HG02973 (cell line): ENCODE measurements at regions not wholly inside any gene's neighbourhood (a gene's known extent, or its start where the extent isn't known, plus 50 kb on each side); places are given as distances from the start of the nearest gene placed in this dataset.

Source experiments
- ATAC-seq: cut with Tn5 transposase; IDR thresholded peaks from one replicate; pipeline ENCODE4 v1.9.1; 2021; ENCODE audit warnings: moderate library complexity; ENCODE audit not compliant: unreplicated experiment

DNA sequence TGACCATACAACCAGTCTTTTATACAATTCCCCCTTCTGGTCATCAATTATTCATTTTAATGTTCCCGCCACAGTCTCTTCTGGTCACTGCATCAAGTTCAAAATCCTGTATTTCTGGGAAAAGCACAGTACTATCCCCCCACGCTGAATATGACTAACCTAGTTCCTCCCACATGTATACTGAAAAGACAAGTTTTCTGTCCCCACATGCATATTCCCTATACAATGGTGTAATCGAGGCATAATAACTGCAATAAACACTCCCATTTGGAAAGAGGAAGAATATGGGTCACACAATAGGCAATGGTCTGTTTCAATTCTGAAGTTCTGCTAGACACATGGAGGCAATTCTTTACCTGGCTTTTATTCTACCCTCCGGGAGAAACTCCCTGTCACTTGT, 344.9 kb downstream of the EFNA5 start:
- ATAC-seq: no peak

DNA sequence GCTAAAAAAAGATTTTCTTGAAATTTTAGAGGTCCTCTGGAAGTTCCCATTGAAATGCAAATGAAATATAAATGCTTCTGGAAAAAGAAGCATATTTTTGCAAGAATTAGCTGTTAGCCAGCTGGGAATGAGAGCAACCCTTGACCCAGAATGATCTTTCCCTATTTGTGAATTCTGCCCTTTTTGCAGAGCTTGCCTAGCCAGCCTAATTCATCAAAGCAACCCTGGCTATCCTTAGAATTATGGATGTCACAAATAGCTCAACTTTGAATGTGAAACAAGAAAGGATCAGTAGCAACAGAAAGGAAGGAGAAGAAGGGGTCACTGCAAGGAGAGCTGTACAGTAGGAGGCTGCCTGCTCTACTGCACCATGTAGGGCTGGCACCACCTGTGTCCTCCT, 345.9 kb downstream of the EFNA5 start:
- no peak for ATAC-seq

DNA sequence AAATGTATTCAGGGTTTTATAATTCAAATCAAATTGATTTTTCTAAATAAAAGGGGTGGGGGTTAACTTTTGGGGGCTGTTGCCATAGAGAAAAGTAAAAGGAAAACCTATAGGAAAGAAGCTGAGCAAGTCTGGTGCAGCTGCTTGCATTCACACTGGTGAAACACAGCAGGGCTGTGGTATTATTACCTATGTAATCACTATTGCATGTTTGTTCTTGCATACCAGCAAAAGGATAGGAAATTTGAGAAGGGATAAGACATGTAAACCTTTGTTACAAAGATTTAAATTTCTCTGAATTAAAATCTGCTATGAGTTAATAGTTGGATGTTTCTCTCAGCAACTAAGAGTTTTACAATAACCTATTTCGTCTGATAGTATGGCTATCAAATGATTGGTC, 346.7 kb downstream of the EFNA5 start:
- no peak for ATAC-seq

DNA sequence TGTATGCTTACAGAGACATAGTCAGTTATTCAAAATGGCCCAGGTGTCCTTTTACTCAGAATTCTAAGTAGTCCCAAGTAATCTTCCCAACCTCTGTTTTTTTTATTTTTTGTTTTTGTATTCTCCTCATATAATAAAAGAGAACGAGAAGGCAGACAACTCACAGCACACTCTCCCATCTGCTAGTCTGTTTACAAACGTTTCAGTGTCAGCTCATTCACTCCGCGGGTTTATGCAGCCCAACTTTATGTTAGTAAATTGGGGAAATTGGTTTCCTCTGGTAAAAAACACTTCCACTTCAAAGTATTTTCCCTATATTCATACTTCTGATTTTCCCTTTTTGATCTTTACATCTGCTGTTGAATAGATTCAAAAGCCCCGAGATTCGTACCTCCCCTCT, 347.2 kb downstream of the EFNA5 start:
- ATAC-seq: no peak

DNA sequence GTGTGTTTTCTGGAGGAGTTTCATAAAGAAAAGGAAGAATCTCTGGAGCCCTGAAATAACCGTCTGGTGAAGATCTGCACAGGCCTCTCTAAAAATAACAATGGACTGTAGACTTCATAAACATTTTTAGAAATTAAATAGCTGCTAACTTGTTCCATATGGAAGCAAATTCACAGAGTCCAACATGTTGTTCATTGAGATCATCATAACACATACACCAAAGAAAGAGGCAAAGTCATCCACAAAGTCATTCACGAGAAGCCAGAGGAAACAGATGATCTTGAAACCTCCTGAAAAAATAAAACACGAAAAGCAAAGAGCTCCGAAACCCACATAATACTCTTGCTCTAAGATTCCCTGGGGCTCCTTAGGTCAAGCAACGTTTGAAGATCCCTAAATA, 347.8 kb downstream of the EFNA5 start:
- no peak for ATAC-seq

DNA sequence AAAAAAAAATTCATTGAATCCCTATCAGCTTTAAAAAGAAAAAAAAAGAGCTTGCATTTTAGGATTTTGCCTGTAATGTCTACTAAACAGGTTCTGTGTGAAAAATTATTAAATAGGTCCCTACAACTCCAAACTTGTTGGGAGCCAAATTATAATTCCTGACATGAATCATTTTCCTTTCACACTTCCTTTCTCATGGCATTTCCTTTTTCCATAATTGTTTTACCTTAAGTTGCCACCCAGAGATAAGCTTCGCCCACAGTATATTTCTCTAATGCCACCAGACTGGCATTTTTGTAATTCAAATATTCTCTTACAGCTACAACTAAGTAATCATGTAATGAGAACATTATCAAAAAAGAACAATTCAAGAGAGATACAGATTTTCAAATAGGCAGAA, 348.8 kb downstream of the EFNA5 start:
- no peak for ATAC-seq

DNA sequence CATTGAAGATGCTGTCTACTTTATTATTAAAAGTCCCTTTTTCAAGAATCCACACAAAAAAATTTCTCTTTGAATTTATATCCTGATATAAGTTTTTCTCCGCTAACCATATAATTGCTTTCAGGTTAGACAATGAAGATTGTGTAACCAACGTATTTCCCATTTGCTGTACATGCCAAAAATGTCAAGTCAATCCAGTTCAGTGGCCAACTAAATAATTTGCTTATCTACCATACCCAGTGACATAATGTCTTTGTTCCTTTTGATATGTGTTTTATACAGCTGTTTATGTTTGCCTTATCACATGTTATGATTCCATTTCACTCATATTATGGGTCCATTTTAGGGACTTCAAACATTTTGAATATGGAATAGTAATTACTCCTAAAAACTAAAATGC, 349.9 kb downstream of the EFNA5 start:
- ATAC-seq: no peak

DNA sequence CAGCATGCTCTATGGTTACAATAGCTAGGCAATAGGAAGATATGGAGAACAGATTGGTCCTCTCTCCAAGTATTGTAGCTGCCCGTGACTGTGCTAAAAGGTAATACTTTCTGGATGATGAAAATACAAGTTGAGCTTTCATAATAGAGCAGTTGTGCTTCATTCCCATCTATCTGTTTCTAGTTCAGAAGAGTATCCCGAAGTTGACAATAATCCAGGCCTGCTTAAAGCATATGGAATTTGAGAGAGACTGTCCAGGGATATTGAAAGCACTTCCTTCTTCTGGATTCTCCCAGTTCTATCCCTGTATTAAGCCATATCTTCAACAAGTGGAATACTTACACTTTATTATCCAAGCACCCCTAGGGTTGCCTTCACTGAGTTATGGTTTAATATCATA, 350.4 kb downstream of the EFNA5 start:
- ATAC-seq: no peak

DNA sequence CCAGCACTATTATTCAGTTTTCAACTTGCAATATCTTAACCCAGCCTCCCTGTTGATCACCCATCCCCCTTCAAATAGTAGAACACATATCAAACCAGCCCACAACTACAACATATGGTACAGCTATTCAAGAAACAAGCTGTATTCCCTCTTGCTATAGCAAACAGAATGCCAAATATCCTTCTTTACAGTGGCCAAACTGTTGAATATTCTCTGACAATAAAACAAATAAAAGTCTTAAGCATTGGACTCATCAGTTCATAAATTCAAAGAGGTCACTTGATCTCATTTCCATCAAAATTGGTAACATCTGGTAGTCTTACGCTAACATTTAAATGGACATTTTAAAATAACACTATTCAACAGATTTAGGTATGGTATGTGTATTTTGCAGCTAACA, 350.8 kb downstream of the EFNA5 start:
- no peak for ATAC-seq

DNA sequence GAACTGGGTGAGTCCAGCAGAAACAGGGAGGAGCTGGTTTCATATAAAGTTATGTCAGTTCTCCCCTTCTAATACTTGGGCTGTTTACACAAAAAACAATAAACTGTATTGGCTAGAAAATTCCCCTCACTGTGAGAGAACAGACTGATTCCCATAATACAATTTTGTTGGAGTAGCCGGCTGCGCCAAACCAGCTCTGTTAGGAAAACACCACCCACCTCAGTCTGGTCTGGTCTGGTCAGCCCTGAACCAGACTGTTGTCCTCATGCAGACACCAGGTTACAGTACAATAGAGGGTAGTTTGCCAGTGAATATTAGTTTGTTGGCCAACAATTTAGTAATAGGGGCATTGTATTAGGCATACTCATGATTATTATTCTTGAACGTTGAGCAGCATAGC, 356.4 kb downstream of the EFNA5 start:
- no peak for ATAC-seq

DNA sequence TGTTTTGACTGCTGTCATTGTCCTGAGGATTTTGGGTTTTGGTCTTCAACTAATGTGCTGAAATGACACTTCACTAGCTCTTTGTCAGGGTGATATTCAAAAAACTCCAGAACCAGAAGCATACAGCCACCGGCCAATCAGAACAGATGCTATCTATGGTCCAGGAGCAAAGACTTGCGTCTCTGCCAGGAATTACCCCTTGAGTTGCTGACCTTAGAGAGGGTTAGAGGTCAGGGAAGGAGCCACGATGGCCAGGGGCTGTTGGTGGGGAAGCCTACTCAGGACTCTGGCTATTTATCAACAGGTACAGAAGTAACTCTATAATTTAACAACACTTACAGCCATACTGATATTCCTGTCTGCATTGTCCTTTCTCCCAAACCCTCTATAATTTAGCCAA, 356.8 kb downstream of the EFNA5 start:
- ATAC-seq: no peak

DNA sequence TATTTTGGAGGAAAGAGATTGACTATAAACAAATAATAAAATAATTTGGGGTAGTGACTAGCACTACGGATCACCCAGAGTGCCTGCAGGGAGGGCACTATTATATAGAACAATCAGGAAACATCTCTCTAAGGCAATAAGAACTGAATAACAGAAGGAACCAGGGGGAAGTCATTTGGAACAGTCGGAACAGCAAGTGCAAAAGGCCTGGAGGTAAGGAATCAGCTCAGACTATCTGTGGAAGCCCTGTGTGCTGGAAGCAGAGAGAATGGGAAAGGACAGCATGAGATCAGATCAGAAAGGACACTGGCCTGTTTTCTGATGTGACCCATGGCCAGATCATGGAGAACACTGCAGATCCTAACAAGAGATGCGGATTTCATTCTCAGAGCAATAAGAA, 357.6 kb downstream of the EFNA5 start:
- ATAC-seq: no peak

DNA sequence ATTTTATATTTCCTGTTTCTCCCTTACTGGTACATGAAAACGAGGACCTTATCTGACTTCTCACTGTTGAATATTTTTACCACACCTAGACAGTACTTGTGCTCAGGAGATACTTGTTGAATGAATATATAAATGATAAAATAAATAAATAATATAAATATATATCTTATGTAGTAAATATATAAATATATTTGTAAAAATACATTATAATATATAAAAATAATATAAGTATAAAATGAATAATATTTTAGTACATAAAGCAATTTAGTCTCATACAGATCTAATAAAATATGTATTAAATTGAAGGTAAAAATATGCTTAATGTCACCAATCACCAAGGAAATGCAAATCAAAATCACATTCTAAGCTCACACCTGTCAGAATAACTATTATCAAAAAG, 360.6 kb downstream of the EFNA5 start:
- no peak for ATAC-seq

DNA sequence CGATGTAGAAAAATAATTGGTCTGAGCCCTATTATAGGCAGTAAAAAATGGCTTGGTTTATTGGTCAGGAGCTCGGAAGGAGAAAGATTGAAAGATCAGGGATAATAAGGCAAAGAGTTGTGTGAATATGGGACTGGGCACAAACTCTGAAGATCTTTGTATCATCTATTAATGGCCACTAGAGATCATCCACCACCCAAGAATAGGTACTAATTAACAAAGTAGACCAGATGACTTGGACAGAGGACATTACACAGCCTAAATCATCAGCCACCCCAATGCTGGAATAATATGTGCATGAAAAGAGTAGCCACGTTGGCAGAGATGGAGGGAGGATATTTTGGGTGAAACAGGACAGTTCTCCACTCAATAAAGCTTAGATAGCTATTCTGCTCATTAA, 364.1 kb downstream of the EFNA5 start:
- ATAC-seq: no peak

DNA sequence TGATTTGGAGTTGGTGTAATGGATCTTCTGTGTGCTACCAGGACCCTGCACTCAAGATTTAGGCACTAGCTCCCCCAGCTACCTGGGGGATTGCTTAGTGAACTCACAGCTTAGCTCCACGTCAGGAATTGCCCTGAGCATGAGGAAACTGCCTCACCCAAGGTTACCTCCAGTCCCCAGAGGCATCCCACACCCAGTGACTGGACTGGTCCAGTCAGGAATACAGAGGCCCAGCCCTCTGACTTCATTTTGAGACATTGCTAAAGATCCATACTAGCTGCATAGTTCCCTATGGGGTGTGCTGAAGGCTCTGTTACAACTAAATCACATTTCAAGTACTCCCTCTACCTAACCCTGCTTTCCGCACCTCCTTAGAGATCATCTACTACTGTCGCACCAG, 364.7 kb downstream of the EFNA5 start:
- ATAC-seq: no peak

DNA sequence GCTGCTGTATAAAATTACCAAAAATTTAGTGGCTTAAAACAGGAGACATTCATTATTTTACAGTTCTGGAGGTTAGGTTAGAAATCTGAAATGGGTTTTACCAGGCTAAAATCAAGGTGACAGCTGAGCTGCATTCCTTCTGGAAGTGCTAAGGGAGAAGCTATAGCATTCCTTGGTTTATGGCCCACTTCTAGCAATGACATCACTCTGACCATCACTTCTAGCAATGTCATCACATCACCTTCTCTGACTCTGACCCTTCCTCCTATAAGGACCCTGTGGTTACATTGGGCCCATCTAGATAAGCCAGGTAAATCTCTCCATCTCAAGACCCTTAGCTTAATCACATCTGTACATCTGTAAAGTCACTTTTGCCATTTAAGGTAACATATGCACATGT, 366.1 kb downstream of the EFNA5 start:
- ATAC-seq: no peak

DNA sequence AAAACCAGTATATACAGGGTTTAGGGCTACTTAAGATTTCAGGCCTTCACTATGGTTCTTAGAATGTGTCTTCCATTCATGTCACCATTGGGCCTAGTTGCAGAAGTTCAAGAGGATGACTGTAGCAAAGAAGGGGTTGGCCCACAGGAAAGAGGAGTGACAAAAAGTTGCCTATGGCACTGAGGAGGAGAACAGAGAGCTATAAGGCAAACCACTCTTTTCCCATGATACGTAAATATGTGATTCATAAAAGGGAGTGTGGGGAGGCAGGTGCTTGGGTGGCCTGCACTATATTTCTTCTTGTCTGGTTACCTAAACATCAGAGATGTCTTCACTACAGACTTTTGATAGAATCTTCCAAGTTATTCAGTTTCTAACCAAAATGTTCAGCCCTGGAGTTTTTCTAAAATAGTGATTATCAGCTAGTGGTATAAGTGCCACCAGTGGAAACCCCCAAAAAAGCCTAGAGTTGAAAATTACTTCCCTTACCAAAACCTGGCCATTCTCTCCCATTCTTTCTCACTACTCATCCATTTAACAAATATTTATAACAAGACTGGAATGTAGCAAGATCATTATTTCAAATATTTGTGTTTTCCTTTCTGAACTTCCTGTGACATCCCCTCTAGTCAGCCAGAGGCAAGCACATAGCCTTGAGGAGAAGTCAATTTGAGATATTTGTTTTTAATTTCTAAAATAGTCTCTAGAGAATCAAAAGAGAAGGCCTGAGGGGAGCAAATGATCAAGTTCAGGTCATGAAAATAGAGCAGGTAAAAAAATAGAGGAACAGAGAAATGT, 367.4 kb downstream of the EFNA5 start:
- ATAC-seq: no peak

DNA sequence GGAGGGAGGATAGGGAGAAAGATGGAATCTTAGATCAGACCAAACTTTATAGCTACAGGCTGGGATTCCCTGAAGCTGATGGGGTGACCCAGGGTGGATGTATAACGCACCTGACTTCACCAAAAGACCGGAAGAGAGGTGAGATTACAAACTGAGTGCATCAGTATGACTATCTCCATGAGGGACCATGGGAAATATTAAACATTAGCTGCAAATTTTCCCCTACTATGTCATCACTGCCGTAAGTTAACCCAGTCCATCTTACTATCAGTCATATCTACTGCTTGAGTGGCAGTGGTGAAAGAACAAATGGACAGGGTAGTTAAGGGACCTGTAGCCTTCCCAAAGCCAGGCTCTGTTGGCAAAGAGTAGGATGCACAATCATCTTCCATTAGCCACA, 368.3 kb downstream of the EFNA5 start:
- peak; percentile 61 for ATAC-seq

DNA sequence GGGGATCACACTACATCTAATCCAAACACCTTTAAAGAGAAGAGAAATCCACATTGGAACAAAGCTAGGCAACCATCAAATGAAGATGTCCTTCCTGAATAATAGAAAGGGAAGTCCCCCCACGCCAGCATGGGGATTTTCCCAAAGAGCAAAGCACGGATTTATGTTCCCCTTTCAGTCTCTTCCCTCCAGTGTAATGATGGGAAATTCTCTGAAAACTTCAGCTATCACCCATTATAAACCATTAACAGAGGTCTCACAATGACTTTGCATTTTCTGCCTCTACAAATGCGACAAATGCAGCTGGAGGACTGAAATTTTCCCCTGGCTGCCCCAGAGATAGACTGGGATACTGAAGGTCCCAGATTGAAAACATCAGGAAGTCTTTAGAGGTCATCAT, 368.7 kb downstream of the EFNA5 start:
- ATAC-seq: peak; percentile 34

DNA sequence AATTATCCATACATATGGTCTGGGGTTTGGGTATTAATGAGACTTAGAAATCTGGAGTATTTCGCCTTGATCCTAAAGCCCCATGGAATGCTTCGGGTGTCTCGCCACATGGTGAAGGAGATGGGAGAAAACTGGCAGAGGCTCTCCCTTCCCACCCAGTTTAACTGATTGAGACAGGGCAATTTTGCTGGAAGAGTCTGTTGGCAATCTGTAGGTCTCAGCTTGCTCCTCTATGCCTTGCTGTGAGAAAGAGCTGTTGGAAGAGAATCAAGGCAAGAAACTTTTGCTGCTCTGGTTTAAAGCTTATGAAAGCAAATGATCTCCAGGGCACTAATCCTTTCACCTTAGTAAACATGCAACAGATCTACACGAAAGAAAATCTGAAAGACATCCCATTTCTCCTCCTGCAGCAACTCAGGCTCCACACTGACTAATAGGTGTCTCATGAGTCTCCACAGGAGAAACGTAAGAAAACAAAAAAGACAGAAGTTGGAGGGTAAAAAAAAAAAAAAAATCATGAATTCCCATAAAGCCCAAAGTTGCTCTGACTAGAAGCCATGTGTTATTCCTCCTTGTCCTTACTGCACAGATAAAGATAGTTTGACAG, 369.9 kb downstream of the EFNA5 start:
- ATAC-seq: no peak

DNA sequence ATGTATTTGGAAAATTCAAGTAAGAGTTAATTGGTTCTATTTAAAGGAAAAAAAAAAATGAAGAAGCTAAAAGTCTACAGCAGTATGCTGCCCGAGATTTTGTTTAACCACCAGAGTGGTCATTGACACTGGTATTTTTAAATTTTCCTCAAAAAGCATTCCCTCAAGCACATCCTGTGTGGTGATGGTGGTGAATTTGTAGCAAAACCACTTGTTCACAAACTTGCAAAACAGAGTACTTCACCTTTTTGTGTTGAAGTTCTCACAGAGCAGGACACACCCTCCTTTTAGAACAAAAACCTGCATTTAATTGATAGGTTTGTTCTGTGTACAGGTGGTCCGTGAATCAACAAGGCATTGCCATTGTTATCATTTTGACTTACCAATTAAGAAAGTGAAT, 374.2 kb downstream of the EFNA5 start:
- ATAC-seq: no peak

DNA sequence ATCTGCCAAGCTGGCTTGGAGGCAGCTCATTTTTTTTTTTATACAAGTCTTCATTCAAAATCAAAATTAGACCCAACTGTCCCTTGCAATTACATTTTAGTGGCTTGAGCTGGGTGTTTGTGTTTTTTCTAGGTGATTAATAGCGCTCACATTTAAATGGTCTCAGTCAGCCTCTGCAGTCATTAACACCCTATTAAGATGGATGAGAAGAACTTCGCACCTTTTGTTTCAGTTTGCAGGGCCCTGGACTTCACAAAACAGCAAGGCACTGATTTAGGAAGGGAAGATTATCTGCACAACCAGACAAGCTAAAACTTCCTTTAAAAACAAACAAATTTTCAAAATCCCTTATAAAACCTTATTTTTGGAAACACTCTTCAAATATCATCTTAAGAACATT, 374.8 kb downstream of the EFNA5 start:
- ATAC-seq: no peak

DNA sequence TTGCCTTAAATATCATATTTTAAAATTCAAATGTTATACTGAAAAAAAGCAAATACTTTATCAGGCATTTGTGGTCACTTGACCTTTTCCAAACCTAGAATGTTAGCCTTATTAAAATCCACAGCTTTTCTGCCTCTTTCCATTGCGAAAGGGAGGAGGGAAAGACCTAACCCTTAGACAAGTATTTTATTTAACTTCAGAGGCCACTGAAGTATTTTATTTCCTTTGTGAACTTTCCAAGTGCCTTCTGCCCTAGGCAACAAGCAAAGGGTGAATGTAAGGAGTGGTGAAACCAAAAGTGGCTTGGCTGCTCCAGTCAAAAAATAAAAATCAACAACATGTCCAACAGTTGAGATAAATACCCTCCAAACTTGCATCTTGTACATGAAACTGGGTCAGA, 376.1 kb downstream of the EFNA5 start:
- no peak for ATAC-seq
